NCI-H2171 treated with DMSO at 0.1 percent for 48 hours (cell line): ENCODE measurements at regions not wholly inside any gene's neighbourhood (a gene's known extent, or its start where the extent isn't known, plus 50 kb on each side); places are given as distances from the start of the nearest gene placed in this dataset.

Source experiments
- DNase-seq: peaks from one replicate; lab custom pipeline; 2025; lab: John Stamatoyannopoulos, UW

DNA sequence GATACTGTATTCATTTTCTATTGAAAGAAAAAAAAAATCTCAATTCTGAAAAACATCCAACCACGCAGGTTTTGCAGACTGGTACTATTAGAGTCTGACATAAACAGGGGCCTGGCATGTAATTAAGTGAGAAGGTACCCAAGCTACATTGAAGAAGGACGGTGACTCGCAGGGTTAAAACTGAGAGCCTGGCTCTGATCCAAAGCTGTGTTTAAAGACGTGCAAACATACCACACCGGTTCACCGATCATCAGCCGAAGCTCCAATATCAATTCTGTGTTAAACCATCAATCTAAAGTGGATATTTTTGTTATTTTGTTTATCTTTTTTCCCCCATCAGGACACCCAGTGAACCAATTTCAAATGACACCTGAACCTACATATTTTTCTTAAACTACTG lies 108.1 kb upstream of the DIO3 start:
- DNase-seq, result peak; percentile 48

DNA sequence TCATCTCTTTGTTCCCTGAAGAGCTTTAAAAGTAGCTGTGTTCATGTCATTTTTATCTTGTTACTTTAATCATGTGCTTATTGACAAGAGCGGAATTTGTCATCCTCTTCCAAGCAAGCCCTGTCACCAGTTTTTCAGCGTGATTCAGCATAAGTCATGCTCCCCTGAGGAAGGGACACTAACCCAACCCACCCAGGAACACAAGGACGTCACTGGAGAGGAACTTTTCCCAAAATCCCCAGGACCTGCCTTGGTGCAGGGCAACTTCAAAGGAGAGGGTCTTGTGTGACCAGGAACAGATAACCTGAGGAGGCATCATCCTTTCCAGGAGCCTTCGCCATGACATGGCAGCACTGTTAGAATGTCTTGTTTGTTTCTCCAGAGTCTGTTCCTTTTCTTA lies 107.1 kb upstream of the DIO3 start:
- DNase-seq, result no peak

DNA sequence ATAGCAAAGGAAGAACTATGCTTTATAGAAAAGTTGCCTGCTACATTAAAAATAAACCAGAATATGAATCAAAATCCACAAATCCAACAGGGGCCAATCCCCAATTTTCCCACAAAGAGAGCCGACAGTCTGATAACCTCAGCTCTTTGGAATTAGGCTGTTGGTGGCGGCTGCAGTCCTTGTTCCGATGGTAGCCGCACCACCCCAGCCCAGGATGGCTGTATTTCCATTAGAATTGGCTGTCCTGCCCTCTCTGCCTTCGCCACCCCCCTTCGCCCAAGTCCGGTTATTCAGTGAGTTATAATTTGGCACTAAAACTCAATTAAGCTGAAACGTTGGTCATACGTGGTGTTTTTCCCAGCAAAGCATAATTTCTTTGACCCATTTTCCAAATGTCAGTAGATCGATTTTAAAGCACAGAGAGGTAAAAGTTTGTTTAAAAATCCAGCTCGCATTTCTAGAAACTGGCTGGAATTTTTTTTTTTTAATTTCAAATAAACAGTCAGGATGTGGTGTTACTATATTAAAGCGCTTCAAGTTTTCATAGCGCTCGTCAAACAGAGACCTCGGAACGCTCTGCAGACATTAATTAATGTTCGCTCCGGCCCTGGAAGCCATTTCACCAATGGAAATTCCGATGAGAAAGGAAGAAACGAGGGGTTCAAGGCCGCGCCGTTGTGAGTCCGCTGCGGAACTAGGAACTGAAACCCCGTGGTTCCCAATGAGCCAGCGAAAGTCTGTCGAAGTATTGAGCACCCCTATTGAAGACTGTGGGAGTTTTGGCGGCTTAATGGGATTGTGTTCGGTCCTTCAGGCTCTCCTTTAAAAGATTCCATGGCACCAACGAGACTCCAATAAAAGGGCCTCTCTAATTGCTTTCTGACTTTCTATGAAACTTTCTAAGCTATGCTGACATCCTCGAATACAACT lies 104.8 kb upstream of the DIO3 start:
- DNase-seq, result no peak

DNA sequence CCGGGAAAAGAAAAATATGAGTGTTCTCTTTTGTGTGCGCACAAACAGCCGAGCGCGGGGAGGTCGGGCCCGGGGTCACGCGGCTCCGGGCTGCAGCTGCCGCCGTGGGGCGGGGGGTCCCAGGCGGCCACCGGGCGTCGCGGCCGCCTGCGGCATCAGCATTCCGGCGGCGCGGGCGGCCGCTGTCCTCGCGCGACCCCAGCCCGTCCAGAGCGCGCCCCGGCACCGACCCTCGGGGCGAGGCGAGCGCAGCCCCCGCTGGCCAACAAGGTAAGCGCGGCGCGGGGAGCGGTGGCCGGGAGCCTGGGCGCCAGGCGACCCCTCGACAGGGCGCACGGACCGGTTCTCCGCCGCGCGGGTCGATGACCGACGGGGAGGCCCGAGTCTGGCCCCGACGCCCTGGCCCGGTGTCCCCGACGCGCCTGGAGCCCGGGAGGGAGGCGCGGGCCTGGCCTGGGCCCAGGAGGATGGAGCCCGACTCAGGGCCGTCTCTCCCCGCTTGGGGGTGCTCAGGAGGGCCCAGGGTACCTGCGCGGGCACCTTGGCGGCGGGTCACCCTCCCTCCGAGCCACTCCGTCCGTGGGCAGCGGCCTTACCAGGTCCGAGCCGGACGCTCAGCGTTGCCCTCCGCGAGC lies 103.9 kb upstream of the DIO3 start:
- DNase-seq, result no peak

DNA sequence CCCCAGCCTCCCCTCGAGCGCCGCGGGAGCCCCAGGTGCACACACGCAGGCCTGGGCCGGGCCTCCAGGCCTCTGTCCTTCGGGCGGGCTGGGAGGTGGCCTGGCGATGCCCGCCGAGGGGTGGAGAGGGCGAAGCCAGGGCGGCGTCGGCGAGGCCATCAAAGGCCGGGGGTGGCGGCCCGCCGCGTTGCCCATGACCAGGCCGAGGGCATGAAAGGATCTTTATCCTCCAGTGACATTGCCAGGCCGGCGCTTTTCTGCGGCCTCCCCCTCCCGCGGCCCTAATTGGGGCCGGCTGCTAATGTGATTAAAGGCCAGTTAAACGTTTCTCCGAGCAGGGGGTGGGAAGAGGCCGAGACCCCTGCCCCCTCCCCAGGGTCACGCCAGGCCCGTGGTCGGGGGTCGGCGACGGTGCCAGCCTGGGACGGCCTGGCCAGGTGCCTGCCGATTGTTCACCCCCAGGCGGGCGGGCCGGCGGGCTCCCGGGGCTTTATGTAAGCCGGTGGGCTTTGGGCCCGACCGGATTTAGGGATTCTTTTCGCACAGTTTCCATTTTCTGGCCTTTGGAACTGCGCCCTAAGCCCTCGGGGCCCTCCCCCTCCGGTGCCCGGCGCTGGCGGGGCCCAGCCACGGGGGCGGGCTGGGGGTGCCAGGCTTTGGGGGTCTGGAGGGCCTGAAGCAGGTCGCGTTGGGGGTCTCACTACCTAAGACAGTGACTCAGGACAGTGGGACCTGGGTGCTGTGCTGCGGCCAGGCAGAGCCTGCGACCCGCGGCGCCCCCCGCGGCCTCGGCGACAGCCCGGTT lies 103.2 kb upstream of the DIO3 start:
- DNase-seq, result no peak

DNA sequence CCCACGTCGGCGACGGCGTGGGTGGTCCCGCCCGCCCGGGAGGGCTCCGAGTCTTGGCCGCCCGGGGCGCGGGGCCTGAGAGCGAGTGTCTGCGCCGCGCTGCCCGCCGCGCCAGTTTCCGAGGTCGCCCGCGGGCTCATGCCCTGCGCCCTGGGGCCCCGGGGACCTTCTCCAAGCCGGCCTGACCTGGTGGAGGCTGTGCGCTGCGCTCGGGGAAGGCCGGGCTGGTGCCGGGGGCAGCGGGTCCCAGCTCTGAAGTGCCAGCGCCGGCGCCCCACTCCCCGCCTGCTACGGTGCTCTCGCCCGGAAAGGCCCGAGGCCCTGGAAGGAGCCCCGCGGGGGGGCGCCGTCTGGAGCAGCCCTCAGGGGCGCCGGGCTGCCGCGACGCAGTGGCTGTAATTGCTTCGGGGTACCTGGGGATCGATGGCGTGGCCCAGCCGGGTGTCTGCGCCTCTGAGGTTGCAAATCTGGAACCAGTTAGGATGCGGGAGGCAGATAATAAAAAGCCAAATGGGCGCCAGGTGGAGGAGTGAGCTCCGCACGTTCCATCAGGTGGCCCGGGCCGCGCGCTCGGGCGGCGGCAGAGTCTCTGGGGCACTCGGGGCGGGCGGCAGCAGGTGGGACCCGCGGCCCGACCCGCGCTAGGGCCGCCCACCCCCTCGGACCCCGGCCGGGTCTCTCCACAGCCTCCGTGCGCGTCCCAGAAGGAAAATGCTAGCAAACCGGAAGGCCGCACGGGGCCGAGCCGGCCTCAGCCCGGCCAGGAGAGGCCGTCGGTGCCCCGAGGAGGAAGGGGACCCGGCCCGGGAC lies 102.3 kb upstream of the DIO3 start:
- peak; percentile 36 for DNase-seq

DNA sequence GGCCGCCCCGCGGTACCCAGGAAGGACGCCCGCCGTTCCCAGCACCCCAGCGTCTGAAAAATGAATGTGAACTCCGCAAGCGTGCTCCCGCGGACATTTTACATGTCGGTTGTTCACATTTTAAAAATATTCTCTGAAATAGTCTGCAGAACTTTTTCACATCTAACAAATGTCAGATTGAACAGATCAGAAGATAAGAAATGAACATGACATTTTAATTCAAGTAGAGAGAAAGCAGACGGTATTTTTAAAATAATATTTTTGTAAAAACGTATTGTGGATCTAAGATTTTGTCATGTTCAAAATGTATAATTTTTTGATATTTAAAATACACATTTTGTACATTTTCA lies 101.8 kb upstream of the DIO3 start:
- DNase-seq, result no peak

DNA sequence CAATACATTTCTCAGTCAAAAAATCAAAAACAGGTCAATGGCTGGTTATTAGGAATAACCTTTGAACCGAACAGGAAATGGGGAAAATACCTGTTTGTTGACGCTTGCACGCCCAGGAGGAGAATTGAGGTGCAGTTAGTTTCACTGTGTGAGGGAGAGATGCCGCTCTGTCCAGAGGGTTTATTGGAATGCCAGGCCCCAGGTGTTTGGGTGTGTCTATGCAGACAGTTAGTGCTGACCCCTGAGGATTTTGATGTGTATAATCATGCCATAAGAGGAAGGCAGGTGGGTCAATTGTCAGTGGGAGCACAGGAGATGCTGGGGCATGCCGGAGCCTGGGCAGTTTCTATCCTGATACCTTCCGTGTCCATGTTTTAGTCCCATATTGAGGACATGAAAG lies 100.8 kb upstream of the DIO3 start:
- DNase-seq, result no peak

DNA sequence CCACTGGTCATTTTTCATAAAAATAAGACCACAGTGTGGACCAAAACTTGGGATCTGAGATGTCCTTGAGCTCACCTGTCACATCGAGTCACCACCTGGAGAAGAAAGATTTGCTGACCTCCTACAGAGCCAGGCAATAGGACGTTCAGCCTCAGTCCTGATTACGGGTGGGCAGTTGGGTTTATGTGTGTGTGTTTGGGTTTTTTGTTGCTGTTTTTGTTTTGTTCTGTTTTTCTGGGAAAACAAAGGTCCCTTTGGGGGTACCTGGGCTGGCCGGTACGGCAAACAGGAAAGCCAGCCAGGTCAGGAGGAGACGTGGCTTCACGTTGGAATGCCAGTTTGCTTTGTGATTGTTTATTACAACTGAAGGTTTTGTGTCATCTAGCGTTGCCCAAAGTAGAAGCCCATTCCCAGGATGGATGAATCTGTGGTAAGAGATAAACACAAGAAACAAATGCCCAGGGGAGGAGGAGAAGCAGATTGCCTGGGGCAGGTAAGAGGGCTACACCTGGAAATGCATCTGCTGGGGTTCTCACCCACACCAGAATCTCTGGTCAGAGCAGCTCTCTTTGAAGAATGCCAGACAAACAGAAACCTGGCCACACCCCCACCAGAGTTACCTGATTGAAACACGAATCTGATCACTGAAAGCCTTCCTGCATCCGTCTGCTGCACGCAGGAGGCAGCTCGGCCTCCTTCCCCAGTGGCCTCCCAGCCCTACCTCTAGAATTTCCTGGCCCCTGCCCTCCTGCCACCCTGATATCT lies 100.1 kb upstream of the DIO3 start:
- peak; percentile 12 for DNase-seq

DNA sequence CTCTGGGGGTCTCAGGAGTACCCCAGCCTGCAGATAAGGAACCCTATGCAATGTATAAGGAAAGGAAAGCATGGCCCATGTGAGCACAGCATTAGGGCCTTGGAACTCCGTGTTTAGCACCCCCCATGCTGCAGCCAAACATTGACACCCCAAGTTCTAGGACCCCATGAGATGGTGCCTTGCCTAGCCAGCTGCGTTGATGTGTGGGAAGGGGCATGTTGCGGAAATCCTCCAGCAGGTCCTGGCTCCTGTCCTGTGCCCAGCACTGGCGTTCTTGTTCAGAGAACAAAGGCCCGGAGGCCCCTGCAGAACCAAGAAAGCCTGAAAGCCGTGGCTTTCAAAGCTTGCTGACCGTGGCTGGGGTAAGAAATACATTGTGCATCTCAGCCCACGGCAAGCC lies 99.4 kb upstream of the DIO3 start:
- no peak for DNase-seq

DNA sequence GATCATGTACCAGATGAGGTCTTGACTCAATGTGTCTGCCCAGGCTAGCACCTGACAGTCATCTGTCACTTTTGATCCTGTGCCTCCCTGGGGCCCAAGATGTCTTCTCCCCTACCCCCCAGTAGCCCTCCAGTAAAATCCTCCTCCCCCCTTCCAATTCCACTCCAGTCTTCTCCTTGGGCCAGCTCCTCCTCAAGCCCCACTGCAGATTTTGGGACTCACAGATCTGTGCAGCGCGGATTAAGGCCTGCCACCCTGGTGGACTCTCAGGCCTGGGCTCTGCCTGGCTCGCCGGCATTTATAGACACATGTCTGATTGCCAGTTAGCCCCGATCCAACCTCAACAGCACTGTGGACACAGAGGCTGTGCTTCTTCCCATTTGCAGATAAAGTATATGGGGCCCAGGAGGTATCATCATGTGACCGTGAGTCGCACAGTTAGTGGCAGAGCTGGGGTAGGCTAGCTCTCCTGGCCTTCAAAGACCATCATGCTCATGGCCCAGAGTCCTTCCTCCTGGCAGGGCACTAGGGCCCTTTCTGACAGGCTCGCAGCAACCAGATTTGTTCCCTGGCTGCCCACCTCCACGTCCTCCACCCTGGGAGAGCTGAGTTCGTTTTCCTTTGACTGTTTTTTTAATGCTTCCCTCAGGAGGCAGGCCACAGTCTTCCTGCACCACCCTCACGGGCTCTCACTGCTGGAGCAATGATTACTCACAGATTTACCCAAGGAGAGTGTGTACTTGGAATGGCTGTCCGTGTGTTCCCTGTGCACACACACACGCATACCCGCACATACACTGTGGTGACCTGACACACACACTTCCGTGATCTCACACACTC lies 98.3 kb upstream of the DIO3 start:
- DNase-seq, result no peak

DNA sequence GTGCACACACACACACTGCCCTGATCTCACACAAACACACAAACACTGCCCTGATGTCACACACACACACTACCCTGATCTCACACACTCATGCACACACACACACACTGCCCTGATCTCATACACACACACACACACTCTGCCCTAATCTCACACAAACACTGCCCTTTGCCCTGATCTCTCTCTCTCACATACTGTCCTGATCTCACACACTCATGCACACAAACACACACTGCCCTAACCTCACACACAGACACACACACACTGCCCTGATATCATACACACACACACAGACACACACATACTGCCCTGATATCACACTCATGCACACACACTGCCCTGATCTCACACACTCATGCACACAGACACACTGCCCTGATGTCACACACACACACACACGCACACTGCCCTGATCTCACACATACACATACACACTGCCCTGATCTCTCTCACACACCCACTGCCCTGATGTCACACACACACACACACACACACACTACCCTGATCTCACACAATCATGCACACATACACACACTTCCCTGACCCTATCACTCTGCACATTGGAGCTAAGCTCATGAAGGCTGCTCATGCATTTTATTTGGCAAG lies 97.6 kb upstream of the DIO3 start:
- no peak for DNase-seq

DNA sequence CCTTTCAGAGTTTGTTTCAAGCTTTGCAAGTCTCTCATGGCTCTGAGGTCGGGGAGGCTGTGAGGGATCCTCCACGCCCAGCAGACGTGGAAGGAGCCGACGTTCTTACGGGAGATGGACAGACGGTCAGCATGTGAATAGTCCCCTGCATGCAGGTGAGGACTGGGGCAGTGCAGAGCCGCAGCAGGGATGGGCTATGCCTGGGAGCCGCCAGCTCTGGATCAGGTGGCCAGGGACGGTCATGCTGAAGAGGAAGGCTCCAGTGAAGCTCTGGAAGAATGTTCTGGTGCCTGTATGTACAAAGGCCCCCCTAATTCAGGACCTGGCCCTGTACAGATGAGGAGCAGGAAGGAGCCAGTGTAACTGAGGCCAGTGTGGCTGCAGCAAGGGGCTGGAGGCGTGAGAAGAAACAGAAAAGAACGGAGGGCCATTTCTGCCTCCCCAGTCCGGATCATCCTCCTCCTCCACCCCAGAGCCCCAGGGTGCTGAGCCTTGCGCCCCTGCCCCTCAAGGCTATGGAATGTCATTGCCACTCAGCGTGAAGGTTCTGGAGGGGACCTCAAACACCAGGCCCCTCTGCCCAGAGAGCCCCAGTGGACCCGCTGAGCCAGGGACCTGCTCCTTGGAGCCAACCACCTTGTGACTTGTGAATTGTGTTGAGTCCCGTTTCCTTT lies 96.8 kb upstream of the DIO3 start:
- DNase-seq, result no peak

DNA sequence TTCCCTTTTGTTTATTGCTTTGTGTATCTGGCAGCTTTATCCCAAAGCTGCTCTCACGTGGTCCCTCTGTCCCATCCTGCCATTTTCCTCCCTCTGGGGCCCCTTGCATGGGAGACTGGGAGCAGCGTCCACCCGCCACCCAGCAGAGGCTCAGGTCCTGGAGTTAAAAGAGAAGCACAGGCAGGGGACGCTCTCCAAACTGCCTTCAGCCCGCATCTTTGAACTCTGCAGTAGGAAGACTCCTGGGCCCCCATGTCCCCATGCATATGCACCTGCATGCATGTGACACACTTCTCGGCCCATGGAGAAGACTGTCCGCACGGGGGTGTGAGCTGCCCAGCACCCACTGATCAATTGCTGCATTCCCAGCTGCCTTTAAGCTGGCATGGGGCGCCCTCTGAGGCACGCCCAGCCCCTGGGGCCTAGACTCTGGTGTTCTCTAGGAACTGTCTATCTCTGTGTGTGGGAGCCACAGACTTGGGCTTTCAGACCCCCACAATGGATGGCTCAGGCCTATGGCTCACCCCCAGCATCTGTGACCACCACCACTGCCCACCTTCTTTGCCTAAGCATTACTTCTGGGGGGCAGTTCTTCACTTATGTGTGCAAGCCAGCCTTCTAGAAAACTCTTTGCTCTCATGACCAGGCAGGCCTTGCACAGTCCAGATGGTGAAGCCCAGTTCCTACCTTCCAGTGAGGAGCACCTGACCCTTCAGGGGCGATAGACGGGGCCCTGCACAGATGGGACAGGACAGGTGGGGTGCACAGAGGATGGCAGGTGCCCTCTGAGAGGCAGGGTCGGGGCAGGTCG lies 96.1 kb upstream of the DIO3 start:
- DNase-seq, result no peak

DNA sequence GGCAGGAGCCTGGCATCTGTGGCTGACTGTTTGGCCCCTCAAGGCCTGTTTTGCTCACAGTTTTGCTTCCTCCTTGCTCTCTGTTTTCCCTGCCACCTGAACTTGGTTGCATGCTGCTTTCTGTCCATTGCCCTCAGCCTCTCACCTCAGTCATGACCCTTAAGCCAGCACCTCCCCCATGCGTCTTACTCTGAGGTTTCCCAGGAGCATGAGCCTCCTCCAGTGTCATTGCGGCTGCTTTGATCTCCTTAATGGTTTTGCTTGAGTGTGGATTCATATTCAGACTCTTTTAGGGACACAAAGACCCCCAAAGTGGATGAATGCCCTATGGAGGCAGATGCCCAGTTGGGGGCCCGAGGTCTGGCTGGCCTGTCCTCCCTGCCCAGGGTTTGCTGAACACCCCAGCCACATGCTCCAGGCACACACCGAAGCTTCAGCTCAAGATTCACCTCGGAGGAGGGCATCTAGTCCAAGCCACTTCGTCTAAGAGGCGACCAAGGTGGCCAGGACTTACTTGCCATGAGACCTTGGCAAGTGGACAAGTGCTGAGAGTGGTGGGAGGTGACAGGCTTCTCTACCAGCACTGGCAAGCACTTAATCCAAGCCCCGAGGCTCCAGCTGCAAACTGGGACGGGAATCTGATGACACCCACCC lies 95.4 kb upstream of the DIO3 start:
- no peak for DNase-seq

DNA sequence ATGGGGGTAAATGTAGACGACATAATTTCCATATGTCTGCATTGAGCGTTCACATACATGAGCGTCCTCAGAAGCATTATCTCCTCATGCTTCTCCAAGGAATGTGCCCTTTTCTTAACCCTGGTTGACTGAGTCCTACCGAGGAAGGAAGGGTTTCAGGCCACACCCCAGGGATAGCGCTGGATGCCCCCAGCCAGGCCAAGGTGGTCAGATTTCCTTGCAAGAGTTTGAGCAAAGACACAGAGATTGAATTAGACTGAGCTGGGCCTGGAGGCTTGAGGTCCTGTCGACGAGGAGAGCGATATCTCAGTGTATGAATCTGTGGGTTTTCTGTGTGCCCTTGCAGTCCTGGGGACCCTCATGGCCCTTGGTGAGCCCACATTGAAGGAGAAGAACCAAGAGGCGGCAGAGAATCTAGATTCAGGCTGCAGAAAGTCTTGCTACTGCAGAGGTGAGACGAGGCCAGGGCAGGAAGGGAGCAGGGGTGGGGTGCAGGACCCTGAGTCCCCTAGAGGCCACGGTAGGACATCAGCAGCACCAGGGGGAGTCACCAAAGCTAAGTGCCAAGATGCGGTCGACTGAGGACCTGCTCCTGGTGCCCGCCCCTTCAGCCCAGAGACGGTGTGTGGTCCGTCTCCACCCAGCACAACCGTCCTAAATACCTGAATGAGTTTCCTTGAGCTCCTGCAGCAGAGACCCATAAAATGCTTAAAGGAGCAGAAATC lies 94.7 kb upstream of the DIO3 start:
- DNase-seq, result no peak
